ENCODE measurements at regions not wholly inside any gene's neighbourhood (a gene's known extent, or its start where the extent isn't known, plus 50 kb on each side); places are given as distances from the start of the nearest gene placed in this dataset.

DNA sequence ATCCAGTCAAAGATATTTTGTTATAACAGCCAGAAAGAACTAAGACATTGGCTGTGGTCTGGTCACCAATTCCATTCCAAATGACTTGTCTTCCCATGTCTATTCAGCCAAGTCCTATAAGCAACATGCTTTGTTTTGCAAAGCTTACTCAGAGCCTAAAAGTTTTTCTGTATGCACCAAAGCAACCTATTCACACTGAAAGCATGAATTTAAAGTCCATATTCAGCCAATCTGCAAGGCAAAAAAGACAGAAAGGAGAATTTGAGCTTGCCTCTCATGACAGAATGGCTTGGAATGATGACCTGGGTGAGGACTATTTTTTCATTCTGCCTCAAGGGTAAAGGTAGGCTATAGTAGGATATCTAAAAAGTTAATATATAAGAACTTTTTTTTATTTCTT lies 323.2 kb upstream of the NOCT start:
- TF ChIP-seq POLR2A (IDR thresholded peaks at IDR 0.05; ENCODE audit: low read depth, low read length): no peak
- DNase-seq (ENCODE audit: insufficient read length, low spot score): no peak
- FAIRE-seq: no peak

DNA sequence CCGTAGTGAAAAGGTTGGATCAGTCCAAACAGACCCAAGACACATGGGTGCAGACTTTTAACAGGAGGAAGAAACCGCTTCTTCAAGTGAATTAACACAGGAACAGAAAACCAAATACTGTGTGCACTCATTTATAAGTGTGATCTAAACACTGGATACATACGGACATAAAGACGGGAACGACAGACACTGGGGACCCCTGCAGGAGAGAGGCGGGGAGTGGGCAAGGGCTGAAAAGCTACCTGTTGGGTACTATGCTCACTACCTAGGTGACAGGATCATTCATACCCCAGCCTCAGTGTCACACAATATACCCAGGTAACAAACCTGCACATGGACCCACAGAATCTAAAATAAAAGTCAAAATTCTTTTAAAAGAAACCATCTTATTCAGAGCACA lies 326.0 kb upstream of the NOCT start:
- no peak for TF ChIP-seq POLR2A (IDR thresholded peaks at IDR 0.05; ENCODE audit: low read depth, low read length)
- DNase-seq (ENCODE audit: insufficient read length, low spot score) (no peak), FAIRE-seq (no peak)

DNA sequence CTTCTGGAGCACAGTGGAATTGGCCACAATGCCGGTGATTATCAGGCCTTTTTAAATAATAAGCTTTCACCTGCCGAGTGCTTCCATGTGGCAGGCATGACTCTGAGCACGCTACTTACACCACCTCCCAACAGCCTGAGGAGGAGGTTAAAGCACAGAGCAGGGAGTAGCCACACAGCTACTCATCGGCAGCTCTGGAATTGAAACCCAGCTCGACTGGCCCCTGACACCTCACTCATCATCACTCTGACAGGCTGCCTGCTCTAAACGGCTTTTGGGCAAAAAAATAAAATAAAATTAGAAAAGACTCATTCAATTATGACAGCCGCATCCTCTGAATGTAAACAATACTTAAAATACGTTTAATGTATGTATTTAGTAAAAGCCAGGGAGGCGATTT lies 326.4 kb upstream of the NOCT start:
- TF ChIP-seq POLR2A (IDR thresholded peaks at IDR 0.05; ENCODE audit: low read depth, low read length): no peak
- DNase-seq (ENCODE audit: insufficient read length, low spot score) (no peak), FAIRE-seq (no peak)

DNA sequence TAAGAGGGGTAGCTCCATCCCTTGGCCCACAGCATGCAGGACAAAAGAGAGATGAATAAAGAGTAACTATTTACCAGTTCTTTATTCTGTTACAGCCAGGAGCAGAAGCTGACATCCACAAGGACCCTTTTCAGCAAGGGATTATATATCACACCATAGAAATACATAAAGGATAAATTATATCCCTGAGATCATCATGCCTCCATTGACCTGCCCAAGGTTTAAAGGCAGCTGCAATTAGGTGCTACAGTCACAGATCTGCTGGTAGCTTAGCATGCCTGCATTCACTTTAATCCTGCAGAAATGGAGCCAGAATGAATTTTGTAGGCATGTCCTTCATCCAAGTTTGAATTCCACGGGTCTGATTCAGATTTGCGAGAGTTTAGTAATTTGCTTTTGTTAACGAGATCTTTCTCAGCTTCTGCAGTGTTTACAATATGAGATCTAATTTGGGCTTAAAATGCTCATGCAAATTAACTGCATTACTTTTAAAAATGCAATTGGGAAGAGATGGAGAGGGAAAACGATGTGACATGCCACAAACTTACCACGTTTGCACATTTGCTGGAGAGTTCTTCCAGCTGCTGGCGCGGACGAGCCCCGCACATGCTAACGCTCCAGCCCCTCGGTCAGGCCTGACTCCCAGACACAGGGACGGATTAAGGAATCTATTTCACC lies 327.0 kb upstream of the NOCT start:
- TF ChIP-seq POLR2A (IDR thresholded peaks at IDR 0.05; ENCODE audit: low read depth, low read length): no peak
- FAIRE-seq (no peak), DNase-seq (ENCODE audit: insufficient read length, low spot score) (no peak)

DNA sequence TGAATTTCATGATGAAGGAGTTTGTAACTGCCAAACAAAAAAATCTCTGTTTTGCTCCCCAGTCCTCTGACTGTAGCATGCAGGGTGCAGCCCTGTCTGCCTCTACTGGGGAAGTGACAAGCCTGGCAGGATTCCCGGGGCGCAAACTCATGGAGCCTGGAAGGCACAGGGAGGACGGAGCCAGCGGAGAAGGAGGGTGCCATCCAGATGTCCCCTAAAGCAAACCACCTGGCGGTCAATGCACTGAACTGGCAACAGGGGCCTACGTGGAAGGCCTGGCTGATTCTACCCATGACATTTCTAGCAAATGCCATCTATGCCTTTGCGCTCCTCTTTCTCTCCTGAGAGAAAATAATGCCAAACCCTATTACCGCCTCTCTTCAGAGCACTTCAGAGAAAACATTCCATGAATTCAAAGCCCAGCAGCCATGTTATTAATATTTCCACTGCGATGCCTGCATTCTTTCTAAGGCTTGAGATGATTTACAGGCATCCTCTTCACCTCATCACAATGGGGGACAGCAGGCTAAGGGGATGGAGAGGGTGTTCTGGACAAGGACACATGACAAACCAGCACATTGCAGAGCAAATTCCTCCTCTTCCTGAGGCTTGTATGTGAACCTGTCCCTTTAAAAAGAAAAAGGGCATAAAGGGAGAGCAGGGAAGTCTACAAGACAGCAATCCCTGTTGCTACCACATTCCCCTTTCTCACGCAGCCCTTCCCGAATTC lies 329.3 kb upstream of the NOCT start:
- TF ChIP-seq POLR2A (IDR thresholded peaks at IDR 0.05; ENCODE audit: low read depth, low read length): no peak
- DNase-seq (ENCODE audit: insufficient read length, low spot score) (no peak), FAIRE-seq (no peak)

DNA sequence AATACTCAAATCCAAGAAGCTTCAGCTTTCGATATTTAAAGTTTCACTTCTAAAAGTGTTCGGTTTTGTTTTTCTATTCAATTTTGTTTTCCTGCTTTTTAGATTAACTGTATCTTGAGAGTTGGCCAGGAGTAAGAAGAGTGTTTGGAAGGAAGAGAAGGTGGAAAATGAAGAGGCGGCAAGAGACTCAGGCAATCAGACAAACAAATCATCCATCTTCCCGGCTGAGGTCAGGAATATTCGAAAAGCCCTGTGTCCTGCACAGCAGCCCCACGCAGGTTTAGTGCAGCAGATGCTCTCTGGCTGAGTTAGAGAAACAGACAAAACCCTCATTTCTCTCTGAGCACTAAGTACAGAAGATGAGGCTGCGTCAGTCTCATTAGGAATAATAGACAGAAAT lies 330.3 kb upstream of the NOCT start:
- FAIRE-seq (no peak), DNase-seq (ENCODE audit: insufficient read length, low spot score) (no peak)
- no peak for TF ChIP-seq POLR2A (IDR thresholded peaks at IDR 0.05; ENCODE audit: low read depth, low read length)

DNA sequence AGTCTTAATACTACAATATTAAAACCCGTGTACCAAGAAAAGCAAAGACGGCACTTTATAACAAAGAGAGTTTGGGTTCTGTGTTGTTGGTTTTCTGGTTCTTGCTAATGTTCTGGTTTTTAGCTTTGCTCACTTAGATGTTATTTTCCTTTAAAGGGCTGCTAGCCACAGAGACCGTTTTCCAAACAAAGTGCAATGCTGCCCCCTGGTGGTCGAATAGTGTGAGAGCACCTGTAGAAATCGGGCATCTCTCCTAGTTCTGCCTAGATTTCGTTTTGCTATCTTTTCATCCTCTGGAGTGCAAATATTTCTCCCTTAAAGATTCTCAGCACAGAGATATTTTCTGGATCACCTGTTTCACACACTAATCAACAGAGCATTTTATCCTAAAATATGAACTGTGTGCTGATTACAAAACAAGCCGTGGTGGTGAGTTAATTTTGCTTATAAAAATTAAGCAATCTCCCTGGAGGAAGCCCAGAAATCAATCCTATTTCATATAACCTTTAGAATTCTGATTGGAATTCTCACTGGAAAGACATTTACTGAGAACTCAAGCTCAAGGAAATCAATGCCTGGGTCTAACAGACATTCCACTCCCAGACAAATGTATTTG lies 334.5 kb upstream of the NOCT start:
- DNase-seq (ENCODE audit: insufficient read length, low spot score): peak; percentile 10
- no peak for TF ChIP-seq POLR2A (IDR thresholded peaks at IDR 0.05; ENCODE audit: low read depth, low read length)
- no peak for FAIRE-seq

DNA sequence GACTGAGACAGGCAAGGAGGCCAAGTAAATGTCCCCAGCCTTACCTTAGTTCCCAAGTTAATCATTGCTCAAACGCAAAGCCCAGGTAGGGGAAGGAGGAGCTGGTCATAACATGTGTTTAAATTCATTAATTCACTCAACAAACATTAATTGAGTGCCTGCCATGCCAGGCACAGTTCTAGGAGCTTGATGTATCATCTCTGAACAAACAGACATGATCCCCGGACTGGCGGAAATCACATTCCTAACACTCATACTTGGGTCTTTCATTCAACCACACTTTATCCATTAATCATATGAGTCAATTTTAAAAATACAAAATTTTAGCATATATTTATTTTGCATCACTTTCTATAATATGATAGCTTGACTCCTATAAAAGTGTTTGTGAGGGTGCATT lies 335.3 kb upstream of the NOCT start:
- FAIRE-seq (no peak), DNase-seq (ENCODE audit: insufficient read length, low spot score) (no peak)
- no peak for TF ChIP-seq POLR2A (IDR thresholded peaks at IDR 0.05; ENCODE audit: low read depth, low read length)

DNA sequence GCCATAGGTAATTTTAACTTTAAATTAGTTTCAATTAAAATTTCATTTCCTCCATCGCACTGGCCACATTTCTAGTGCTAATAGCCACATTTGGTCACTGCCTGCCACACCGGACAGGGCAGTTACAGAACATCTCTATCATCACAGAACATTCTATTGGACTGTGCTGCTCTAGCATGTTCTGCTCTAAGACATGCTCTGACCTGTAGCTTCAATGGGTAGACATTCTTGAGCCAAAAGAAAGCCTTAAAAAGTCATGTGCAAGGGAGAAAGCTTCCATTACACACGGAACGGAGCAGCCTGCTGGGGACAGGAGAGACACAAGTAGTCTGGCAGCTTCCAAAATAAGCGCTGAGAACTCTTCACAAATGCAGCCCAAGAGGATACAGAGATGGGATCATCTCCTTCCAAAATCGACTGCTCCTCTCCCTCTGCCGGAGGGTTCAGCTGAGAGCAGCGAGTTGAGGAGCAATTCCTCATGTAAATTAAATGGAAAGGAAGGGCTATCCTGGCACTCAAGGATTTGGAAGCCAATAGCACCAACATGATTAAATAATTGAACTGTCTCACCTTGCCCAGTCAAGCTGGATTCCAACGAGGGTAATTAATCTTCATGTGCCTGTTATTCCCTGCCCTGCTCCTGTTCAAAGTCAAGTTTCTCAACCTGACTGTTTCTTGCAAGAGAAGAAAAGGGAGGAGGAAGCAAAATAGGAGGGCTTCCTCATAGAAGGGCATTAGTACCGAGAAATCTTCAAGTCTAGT lies 336.4 kb upstream of the NOCT start:
- no peak for FAIRE-seq
- no peak for TF ChIP-seq POLR2A (IDR thresholded peaks at IDR 0.05; ENCODE audit: low read depth, low read length)

DNA sequence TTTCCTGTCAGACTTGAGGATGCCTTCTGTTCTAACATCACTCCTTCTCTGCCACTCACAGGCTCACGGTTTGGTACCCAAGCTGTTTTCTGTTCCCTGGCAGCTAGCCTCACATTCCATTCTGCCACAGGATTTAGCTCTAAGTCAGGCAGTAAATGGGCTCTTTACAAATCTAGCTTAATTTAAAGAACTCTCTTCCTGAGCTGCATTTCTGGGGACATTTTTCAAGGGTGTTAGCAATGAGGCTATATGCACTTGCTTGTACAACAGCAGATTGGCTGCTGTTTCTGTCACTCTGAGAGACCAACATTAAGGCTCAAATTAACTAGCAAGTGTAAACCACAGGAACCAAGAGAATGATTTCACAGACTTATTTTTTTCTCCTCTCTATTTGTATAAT lies 337.8 kb upstream of the NOCT start:
- no peak for FAIRE-seq

More for the DNA sequence above, 336.4 kb upstream of the NOCT start:
- DNase-seq (ENCODE audit: insufficient read length, low spot score): no peak

DNA sequence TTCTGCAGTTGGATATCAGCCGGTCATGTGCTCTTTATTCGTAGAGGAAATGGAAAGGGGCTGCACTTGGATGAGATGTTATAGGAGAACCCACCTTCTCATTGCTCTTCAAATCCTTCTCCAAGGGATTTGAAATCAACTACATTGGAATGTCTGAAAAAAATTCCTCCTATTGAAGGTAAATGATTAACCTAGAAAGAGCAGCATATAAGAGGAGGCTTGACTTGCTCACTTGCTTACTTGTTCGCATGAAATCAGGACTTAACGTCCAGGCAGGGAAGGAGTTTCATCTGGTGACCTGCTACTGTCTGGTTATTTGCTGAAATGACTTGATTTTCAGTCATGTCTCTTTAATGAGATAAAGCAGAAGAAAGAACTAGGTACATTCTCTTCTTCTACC lies 338.4 kb upstream of the NOCT start:
- no peak for FAIRE-seq
- no peak for DNase-seq (ENCODE audit: insufficient read length, low spot score)
- no peak for TF ChIP-seq POLR2A (IDR thresholded peaks at IDR 0.05; ENCODE audit: low read depth, low read length)

More for the DNA sequence above, 337.8 kb upstream of the NOCT start:
- DNase-seq (ENCODE audit: insufficient read length, low spot score): no peak
- no peak for TF ChIP-seq POLR2A (IDR thresholded peaks at IDR 0.05; ENCODE audit: low read depth, low read length)

DNA sequence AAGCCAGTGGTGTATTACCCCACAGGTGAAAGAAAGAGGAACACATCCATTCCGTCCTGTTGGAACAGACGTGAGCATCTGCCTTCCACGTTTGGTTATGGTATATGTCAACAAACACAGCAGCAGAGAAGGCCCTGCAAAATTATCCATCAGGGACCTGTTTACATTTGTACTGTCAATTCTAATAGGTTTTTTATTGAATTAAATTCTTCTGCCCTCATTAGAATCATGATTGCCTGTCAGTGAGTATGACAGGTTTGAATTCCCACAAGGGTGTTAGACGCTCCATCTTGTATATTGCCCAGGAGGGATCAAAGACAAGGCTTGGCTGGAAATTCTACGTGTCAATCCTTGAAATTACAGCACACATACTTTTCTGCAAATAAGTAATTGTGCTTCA lies 339.9 kb upstream of the NOCT start:
- no peak for FAIRE-seq
- DNase-seq (ENCODE audit: insufficient read length, low spot score): no peak
- TF ChIP-seq POLR2A (IDR thresholded peaks at IDR 0.05; ENCODE audit: low read depth, low read length): no peak

DNA sequence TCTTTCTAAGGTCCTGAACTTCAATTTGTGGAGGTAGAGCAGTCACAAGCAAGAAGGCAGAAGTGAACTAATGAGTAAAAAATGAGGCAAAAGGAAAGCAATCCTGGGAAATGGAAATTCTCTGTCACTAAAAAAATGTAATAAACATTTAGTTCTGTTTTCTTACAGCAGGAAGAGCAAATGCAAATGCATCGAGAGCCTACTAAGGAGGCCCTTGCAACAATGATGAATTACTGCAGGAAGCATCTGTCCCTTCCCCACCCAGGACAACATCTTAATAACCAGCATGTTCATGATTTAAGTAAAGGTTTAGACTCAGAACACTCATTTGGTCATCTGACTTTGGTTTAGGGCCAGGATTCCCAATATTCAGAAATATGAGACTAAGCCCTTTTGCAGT lies 341.4 kb upstream of the NOCT start:
- FAIRE-seq: no peak
- no peak for TF ChIP-seq POLR2A (IDR thresholded peaks at IDR 0.05; ENCODE audit: low read depth, low read length)
- DNase-seq (ENCODE audit: insufficient read length, low spot score): no peak

DNA sequence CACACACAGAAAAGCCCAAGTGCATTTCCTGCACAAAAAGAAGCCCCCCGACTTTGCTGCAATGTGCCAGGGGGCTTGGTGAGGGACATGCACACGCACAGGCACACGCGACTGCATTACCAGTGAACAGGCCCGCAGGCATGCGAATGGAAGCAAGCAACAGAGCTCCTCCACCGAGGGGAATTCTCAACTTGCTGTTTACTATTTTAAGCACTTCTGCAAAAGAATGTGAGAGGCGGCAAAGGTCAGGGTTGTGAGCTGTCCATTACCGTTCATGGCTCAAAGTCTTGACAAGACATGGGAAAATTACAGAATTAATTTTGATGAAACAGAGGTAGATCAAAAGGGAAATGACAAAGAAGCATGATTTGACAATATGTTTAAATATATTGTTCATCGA lies 342.5 kb upstream of the NOCT start:
- no peak for TF ChIP-seq POLR2A (IDR thresholded peaks at IDR 0.05; ENCODE audit: low read depth, low read length)
- FAIRE-seq: no peak

More for the DNA sequence above, 342.5 kb upstream of the NOCT start:
- no peak for DNase-seq (ENCODE audit: insufficient read length, low spot score)

Measured in H54 (cell line).